ENCODE measurements at regions not wholly inside any gene's neighbourhood (a gene's known extent, or its start where the extent isn't known, plus 50 kb on each side); places are given as distances from the start of the nearest gene placed in this dataset.
"Not testable (repeated sequence)": the region's sequence is repeated elsewhere in the genome, so short reads cannot be mapped to it uniquely, and the experiment has no call there.

- Histone ChIP-seq H3K4me3 (no peak overlapping the region), H3K27me3 (no peaks in the 10 kb centered on the region), H3K9me3 (peaks cover 7% of the 10 kb centered on the region; the same call in 1 of the 2 replicates), H3K36me3 (no peaks in the 10 kb centered on the region)
- no peak for DNase-seq
Measured at GRCh38 chr1:19024532-19024931, 68.1 kb upstream of the IFFO2 start.

GRCh38 chr1:19023787-19024186 lies 67.3 kb upstream of the IFFO2 start:
- DNase-seq: no peak
- Histone ChIP-seq H3K4me3 (no peak overlapping the region), H3K9me3 (peaks cover 7% of the 10 kb centered on the region; the same call in 1 of the 2 replicates), H3K27me3 (no peaks in the 10 kb centered on the region), H3K36me3 (no peaks in the 10 kb centered on the region)

GRCh38 chr1:19021845-19022244 lies 65.4 kb upstream of the IFFO2 start:
- Histone ChIP-seq H3K4me3 (no peak overlapping the region), H3K9me3 (peaks cover 7% of the 10 kb centered on the region; the same call in 1 of the 2 replicates), H3K27me3 (no peaks in the 10 kb centered on the region), H3K36me3 (no peaks in the 10 kb centered on the region)
- DNase-seq: no peak

GRCh38 chr1:19019288-19019687 lies 62.8 kb upstream of the IFFO2 start:
- not testable (repeated sequence) for DNase-seq, H3K4me3 ChIP-seq, H3K9me3 ChIP-seq, H3K27me3 ChIP-seq, H3K36me3 ChIP-seq

- DNase-seq: no peak
- Histone ChIP-seq H3K36me3 (no peaks in the 10 kb centered on the region), H3K4me3 (no peak overlapping the region), H3K9me3 (no peaks in the 10 kb centered on the region), H3K27me3 (no peaks in the 10 kb centered on the region)
Measured at GRCh38 chr1:19015476-19015875, 59.0 kb upstream of the IFFO2 start.

- Histone ChIP-seq H3K4me3 (no peak overlapping the region), H3K9me3 (no peaks in the 10 kb centered on the region), H3K27me3 (no peaks in the 10 kb centered on the region), H3K36me3 (no peaks in the 10 kb centered on the region)
- DNase-seq: no peak
Measured at GRCh38 chr1:19014765-19015164, 58.3 kb upstream of the IFFO2 start.

GRCh38 chr1:19013826-19014548 lies 57.5 kb upstream of the IFFO2 start:
- Histone ChIP-seq H3K36me3 (no peaks in the 10 kb centered on the region), H3K9me3 (no peaks in the 10 kb centered on the region), H3K27me3 (no peaks in the 10 kb centered on the region), H3K4me3 (no peak overlapping the region)
- DNase-seq: no peak

- Histone ChIP-seq H3K36me3 (no peaks in the 10 kb centered on the region), H3K9me3 (no peaks in the 10 kb centered on the region), H3K27me3 (no peaks in the 10 kb centered on the region), H3K4me3 (no peak overlapping the region)
- no peak for DNase-seq
Measured at GRCh38 chr1:19011845-19012231, 55.4 kb upstream of the IFFO2 start.

- Histone ChIP-seq H3K27me3 (no peaks in the 10 kb centered on the region), H3K4me3 (no peak overlapping the region), H3K36me3 (no peaks in the 10 kb centered on the region), H3K9me3 (no peaks in the 10 kb centered on the region)
- peak; percentile 97 for DNase-seq
Measured at GRCh38 chr1:19010995-19011844, 54.7 kb upstream of the IFFO2 start.

- H3K4me3 ChIP-seq: no peak overlapping the region
- DNase-seq: no peak
- H3K27me3 ChIP-seq: no peaks in the 10 kb centered on the region
- H3K9me3 ChIP-seq: no peaks in the 10 kb centered on the region
- H3K36me3 ChIP-seq: no peaks in the 10 kb centered on the region
Measured at GRCh38 chr1:19010503-19010902, 54.0 kb upstream of the IFFO2 start.

- H3K36me3 ChIP-seq: no peaks in the 10 kb centered on the region
- DNase-seq: peak; percentile 24
- H3K4me3 ChIP-seq: no peak overlapping the region
- no peaks in the 10 kb centered on the region for H3K27me3 ChIP-seq
- no peaks in the 10 kb centered on the region for H3K9me3 ChIP-seq
Measured at GRCh38 chr1:19009882-19010321, 53.4 kb upstream of the IFFO2 start.

- H3K9me3 ChIP-seq: no peaks in the 10 kb centered on the region
- no peak overlapping the region for H3K4me3 ChIP-seq
- no peak for DNase-seq
- no peaks in the 10 kb centered on the region for H3K36me3 ChIP-seq
- H3K27me3 ChIP-seq: no peaks in the 10 kb centered on the region
Measured at GRCh38 chr1:19009126-19009881, 52.8 kb upstream of the IFFO2 start.

GRCh38 chr1:19007491-19008441 lies 51.3 kb upstream of the IFFO2 start:
- DNase-seq: no peak
- Histone ChIP-seq H3K36me3 (no peaks in the 10 kb centered on the region), H3K4me3 (no peak overlapping the region), H3K27me3 (no peaks in the 10 kb centered on the region), H3K9me3 (no peaks in the 10 kb centered on the region)

- H3K9me3 ChIP-seq: no peaks in the 10 kb centered on the region; the same call in 1 of the 2 replicates
- DNase-seq: no peak
- no peaks in the 10 kb centered on the region for H3K27me3 ChIP-seq
- H3K4me3 ChIP-seq: no peak overlapping the region
- H3K36me3 ChIP-seq: no peaks in the 10 kb centered on the region
Measured at GRCh38 chr1:19006837-19007271, 50.4 kb upstream of the IFFO2 start.
